Mesothelial cell of epicardium (in vitro differentiated cells): ENCODE measurements at regions not wholly inside any gene's neighbourhood (a gene's known extent, or its start where the extent isn't known, plus 50 kb on each side); places are given as distances from the start of the nearest gene placed in this dataset.
A peak's percentile ranks its signal among the peaks of the same experiment; 100 is the strongest.

Source experiments
- DNase-seq, 2 experiments: peaks; one replicate each; pipeline ENCODE4 v3.0.0; 2021; ENCODE audit warnings: low spot score in 2 of 2; ENCODE audit not compliant: unreplicated experiment in 2 of 2
- H3K27ac Mint-ChIP-seq: 2 replicates; pipeline ENCODE4 v1.8.0; 2021; ENCODE audit warnings: mixed read lengths
- H3K27me3 Mint-ChIP-seq: 2 replicates; pipeline ENCODE4 v1.8.0; 2021; ENCODE audit warnings: low read depth, mixed read lengths
- H3K36me3 Mint-ChIP-seq: 2 replicates; pipeline ENCODE4 v1.8.0; 2021; ENCODE audit warnings: mixed read lengths
- H3K4me1 Mint-ChIP-seq: 2 replicates; pipeline ENCODE4 v1.8.0; 2021; ENCODE audit warnings: mixed read lengths
- H3K4me3 Mint-ChIP-seq: 2 replicates; pipeline ENCODE4 v1.8.0; 2021; ENCODE audit warnings: mild to moderate bottlenecking, moderate library complexity, mixed read lengths
- H3K9me3 Mint-ChIP-seq: 2 replicates; pipeline ENCODE4 v1.8.0; 2021; ENCODE audit warnings: mixed read lengths
- CTCF ChIP-seq: fragments of 200-600 bp; sonication (generic); IDR thresholded peaks from one replicate; pipeline ENCODE4 v1.5.0; 2021; ENCODE audit warnings: antibody characterized with exemption; ENCODE audit not compliant: unreplicated experiment

DNA sequence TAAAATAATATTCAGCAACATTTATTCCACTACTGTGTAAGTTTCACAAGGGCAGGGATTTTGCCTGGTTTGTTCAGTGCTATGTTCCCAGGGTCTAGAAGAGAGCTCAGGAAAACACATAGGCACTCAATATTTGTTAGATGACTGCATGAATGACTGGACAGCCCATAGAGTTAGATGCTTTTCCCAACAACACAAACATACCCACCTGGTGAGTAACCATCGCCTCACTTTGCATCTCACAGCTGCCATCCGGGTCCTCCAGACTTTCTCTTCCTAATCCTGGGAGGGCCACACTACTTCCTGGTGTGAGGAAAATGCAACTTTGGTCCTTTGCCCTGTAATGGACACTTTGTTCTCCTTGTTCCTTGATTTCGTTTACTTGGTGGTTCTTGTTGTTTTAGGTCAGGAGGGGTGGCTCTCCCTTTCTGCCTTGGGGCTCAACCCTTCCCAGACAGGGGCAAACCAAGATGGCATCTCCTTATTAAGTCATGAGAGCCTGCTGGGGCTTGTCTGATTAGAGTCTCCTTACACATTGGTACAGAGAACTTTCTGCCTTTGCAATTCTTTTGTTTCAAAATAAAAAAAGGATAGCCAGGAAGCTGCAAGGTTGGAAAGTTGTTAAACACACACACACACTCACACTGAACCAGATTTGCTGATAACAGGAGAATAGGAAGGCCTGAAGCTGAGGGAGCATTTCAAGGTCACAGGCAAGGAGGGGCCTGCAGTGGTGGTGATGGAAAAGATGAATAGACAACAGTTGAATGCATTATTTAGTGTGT lies 190.6 kb downstream of the MID1IP1 start:
- H3K27me3 Mint-ChIP-seq, result no peaks in the 10 kb centered on the region
- H3K4me3 Mint-ChIP-seq, result no peak overlapping the region
- H3K27ac Mint-ChIP-seq, result peak overlapping the region; percentile 5
- H3K4me1 Mint-ChIP-seq, result peaks cover 19% of the 10 kb centered on the region
- peaks cover 30% of the 10 kb centered on the region for H3K9me3 Mint-ChIP-seq
- no peaks in the 10 kb centered on the region for H3K36me3 Mint-ChIP-seq
- no peak for DNase-seq
- no peak for TF ChIP-seq CTCF

GRCh38 chrX:38992441-38993096 lies 191.3 kb downstream of the MID1IP1 start:
- peaks cover 36% of the 10 kb centered on the region for H3K9me3 Mint-ChIP-seq
- TF ChIP-seq CTCF, result no peak
- H3K36me3 Mint-ChIP-seq, result no peaks in the 10 kb centered on the region
- H3K4me1 Mint-ChIP-seq, result peaks cover 16% of the 10 kb centered on the region
- DNase-seq, result no peak
- H3K4me3 Mint-ChIP-seq, result no peak overlapping the region
- H3K27me3 Mint-ChIP-seq, result no peaks in the 10 kb centered on the region
- peak overlapping the region; percentile 48 for H3K27ac Mint-ChIP-seq

GRCh38 chrX:38993500-38993899 lies 192.2 kb downstream of the MID1IP1 start:
- Mint-ChIP-seq H3K9me3 (peaks cover 41% of the 10 kb centered on the region), H3K27me3 (no peaks in the 10 kb centered on the region), H3K27ac (no peak overlapping the region), H3K4me1 (peaks cover 16% of the 10 kb centered on the region), H3K4me3 (no peak overlapping the region), H3K36me3 (no peaks in the 10 kb centered on the region)
- no peak for TF ChIP-seq CTCF
- DNase-seq, result no peak

- H3K4me3 Mint-ChIP-seq, result no peak overlapping the region
- H3K4me1 Mint-ChIP-seq, result no peaks in the 10 kb centered on the region
- H3K27me3 Mint-ChIP-seq, result no peaks in the 10 kb centered on the region
- TF ChIP-seq CTCF, result no peak
- peaks cover 55% of the 10 kb centered on the region for H3K9me3 Mint-ChIP-seq
- DNase-seq, result no peak
- H3K27ac Mint-ChIP-seq, result no peak overlapping the region
- no peaks in the 10 kb centered on the region for H3K36me3 Mint-ChIP-seq
Observed at GRCh38 chrX:38999099-38999498, 197.8 kb downstream of the MID1IP1 start.

DNA sequence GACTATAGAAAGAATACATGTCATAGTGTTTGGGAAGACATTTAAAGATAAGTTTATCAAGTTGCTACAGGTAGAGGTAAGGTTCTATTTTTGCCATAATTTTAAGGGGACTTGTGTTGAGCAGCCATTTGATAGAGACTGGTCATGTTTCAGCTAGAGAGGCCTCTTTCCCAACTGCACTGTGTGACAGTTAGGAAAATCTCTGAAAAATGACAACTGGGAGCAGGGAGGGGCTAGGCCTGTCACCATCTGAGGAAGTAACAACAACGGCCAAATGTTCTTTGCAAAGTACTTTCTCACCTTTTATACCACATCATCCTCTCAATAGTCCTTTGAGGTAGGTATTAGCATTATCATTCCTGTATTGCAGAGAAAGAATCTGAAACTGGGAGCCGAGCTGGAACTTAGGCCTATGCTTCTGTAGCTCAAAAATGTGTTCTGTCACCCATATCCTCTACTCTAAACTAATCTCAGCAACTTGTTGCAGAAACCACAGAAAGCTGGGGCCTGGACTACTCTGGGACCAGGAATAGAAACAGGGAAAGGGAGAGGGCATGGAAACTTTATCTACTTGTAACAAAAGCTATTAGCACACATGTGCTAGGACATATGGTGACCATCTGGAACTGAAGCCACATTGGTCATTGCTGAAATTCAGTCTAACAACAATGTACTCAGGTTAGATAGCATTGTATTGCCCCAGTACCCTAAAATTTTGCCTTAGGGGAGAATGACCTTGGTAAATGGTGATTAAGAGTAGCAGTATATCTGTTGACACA lies 198.9 kb downstream of the MID1IP1 start:
- Mint-ChIP-seq H3K27me3 (no peaks in the 10 kb centered on the region), H3K36me3 (no peaks in the 10 kb centered on the region), H3K4me3 (no peak overlapping the region), H3K4me1 (no peaks in the 10 kb centered on the region), H3K27ac (no peak overlapping the region), H3K9me3 (peaks cover 48% of the 10 kb centered on the region)
- no peak for DNase-seq
- no peak for TF ChIP-seq CTCF
